ENCODE measurements at regions not wholly inside any gene's neighbourhood (a gene's known extent, or its start where the extent isn't known, plus 50 kb on each side); places are given as distances from the start of the nearest gene placed in this dataset.
"Not testable (repeated sequence)": the region's sequence is repeated elsewhere in the genome, so short reads cannot be mapped to it uniquely, and the experiment has no call there.

DNA sequence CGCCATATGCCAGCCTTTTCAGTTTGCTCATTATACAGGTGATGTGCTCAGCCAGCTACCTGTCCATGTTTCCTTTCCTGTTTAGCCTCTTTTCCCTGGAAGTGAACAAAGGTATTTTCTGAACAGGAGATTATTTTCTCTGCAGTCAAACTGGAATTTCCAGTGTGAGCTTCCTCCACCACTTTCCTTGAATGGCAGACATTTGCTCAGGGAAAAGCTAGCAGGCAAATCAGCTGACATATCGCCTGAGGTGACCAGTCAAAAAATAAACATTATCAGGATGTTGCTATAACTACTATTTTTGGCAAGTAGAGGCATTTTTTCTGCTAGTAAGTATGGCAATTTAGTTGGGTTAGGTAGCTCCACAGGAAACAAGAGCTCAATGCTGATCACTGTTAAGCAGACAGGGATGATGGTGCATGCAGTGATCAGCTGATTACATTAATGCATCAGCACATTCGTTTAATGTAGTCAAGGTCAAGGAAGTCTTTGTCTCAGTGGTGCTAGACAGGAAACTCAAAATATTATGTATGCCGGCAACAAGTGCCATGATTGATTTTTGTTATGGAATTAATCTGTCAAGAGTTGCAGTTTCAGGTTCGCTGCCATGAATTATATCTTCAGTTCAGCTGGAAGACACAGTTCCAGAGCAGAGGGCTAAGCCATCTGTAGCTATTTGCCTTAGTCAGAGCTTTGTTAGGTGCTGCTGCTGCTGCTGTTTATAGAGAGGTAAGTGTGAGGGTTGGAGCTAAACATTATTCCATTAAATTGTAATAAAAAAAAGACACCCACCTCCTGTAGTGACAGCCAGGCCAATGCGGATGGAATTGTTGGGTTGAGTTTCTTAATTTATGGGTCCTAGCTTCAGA is 179.7 kb upstream of the ST6GALNAC5 start:
- peak; percentile 92 for DNase-seq

DNA sequence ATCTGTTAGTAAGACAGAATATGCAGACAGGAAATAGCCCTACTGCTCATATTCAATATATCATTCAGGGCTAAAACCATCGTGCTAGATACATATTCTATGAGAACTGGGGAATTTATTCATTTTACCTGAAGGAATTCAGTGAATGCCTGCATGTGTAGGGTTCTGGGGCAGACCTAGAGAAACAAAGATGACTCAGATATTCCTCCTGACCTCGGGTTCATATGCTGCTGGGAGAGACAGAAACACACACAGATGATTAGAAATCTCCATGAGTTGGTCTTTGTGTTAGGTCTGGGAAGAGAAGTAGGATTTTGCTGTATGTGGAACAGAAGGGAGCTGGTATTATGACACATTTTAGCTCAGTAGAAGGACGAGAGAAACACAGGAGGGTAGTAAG is 176.5 kb upstream of the ST6GALNAC5 start:
- DNase-seq = no peak

GRCh38 chr1:76695535-76695934 is 171.7 kb upstream of the ST6GALNAC5 start:
- no peak for DNase-seq

DNA sequence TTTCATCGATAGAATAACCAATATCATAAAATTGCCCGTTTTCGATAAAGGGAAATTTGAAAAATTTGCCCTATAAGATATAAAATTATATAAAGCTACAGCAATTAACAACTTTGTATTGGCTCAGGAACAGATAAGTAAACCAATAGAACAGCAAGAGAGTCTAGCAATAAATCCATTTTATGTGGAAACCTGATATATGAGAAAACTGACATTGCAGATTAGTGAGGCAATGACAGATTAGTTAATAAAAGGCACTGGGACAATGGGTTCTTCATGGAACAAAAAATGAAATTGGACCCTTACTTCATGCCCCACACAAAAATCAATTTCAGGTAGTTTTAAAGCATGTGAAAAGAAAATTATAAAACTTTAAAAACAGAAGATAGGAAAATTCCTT is 169.9 kb upstream of the ST6GALNAC5 start:
- no peak for DNase-seq

DNA sequence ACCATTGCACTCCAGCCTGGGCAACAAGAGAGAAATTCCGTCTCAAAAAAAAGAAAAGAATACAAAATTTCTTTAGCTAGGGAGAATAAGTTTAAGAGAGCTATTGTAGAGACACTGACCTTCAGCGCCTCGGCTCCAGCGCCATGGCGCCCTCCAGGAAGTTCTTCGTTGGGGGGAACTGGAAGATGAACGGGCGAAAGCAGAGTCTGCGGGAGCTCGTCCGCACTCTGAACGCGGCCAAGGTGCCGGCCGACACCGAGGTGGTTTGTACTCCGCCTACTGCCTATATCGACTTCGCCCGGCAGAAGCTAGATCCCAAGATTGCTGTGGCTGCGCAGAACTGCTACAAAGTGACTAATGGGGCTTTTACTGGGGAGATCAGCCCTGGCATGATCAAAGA is 167.6 kb upstream of the ST6GALNAC5 start:
- not testable (repeated sequence) for DNase-seq

- not testable (repeated sequence) for DNase-seq
These were observed 167.1 kb upstream of the ST6GALNAC5 start for GRCh38 chr1:76700200-76700599.

DNA sequence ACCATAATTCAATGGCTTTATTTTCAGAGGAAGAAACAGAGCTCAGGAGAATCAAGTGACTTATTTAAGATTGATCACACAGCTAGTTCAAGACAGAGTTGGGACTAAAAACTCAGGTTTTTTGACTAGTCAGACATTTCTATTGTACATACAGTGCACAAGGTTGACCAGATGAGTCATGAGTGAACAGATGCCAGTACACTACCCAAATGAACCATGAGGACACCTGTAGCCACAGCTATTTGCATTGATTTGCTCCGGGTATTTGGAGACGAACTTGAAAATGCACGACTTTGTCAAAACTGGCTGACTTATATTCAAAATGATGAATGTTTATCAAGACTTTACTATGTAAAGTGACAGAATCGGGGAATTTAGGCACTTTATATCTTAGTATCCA is 161.7 kb upstream of the ST6GALNAC5 start:
- peak; percentile 46 for DNase-seq

- DNase-seq = no peak
These were observed 153.7 kb upstream of the ST6GALNAC5 start for GRCh38 chr1:76713535-76713934.

DNA sequence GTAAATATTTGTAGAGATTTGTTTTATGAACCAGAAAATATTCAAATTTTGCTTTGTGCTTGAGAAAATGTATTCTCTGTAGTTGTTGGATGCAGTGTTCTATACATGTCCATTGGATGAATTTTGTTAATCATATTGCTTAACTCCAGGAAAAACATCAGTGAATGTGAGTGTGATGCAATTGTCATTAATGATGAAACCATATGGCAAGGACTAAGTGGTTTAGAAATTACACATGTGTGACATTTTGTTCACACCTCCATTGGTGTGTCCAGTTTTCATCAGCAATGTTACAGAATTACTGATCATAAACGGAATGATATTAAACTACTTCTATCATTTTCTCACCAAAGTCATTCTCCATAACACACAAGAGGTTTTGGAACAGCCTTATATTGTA is 151.8 kb upstream of the ST6GALNAC5 start:
- no peak for DNase-seq

DNA sequence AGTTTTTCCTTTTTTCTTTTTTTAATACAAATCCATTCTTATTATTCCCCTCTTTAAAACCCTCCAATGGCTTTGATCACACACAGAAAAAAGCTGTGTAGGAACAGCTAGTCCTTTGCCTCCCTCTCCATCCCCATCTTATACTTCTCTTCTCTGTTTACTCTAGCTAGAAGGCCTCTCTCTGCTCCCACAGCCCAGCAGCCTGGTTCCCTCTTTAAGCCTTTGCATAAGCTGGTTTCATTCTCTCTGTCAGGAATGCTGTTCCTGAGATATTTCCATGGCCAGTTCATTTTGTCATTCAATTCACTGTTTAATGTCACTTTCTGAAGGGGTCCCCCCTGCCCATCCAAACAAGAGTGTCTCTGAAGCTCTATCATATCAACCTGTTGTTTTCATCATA is 143.3 kb upstream of the ST6GALNAC5 start:
- DNase-seq = no peak

DNA sequence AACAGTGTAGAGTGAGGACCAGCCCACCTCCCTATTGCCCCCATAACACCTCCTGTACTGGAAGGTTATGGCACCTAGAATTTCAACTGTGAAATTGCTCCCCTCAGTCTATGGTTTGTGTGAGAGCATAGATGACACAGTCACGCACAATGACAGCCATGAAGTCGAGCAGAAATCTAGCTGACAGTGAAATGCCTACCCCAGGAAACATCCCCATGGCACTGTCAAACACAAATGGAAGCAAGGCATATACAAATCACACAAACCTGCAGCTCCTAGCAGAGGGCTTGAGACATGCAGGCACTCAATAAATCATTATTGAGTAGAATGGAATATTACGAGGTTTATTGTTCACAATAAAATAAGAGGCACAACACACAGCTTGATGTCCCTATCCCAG is 142.5 kb upstream of the ST6GALNAC5 start:
- no peak for DNase-seq

- no peak for DNase-seq
These were observed 141.2 kb upstream of the ST6GALNAC5 start for GRCh38 chr1:76725864-76726619.

DNA sequence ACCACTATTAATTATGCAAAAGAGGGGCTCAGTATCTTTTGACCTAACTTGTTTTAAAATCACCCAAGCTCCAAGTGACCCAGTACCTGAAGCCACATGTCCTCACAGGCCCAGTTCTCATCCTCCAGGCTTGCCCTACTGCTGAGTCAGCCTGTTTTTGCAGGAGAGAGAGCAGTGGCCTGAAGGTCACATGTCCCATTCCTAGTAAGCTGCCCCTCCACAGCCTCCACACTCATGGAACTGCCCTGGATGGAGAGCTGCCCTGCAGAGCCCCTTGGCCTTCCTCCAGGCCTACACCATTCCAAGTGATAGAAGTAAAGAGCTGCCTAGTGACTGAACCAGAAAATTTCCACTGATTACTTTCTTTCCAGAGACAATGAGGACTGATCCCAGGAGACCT is 139.8 kb upstream of the ST6GALNAC5 start:
- DNase-seq = no peak

DNA sequence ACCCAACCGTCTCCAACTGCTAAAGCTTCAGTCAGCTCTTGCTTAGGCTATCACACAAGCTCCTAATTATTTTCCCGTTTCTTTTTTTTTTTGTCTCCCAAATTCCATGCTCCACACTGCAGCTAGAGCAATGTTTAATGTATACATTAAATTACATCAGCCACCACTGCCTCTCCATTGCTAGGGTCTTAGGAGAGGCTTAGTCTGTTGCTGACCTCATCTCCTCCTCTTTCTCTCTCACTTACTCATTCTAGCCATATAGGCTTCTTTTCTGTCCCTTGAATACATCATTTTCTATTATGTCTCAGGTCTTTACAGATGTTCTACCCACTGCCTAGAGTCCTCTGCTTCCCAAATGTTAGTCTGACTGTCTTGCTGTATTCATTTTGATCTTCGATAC is 138.1 kb upstream of the ST6GALNAC5 start:
- DNase-seq = no peak

GRCh38 chr1:76730027-76730426 is 137.3 kb upstream of the ST6GALNAC5 start:
- no peak for DNase-seq

GRCh38 chr1:76738355-76738754 is 128.9 kb upstream of the ST6GALNAC5 start:
- not testable (repeated sequence) for DNase-seq

DNA sequence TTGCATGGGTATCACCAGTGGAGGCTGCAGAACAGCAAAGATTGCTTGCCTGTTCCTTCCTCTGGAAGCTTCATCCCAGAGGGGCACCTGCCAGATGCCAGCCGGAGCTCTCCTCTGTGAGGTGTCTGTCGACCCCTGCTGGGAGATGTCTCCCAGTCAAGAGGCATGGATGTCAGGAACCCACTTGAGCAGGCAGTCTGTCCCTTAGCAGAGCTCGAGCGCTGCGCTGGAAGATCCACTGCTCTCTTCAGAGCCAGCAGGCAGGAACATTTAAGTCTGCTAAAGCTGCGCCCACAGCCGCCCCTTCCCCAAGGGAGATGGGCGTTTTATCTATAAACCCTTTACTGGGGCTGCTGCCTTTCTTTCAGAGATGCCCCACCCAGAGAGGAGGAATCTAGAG is 126.3 kb upstream of the ST6GALNAC5 start:
- peak; percentile 31 for DNase-seq

DNA sequence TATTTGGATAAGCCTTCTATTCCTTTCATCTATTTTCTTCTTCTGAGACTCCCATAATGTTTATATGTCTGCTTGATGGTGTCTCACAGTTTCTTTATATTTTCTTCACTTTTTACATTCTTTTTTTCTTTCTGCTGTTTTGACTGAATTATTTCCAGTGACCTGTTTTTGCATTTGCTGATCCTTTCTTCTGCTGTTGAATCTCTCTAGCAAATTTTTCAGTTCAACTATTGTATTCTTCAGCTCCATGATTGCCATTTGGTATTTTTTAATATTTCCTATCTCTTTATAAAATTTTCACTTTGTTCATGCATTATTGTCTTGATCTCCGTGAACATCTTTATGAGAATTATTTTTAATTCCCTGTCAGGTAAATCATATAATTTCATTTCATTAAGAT is 122.3 kb upstream of the ST6GALNAC5 start:
- no peak for DNase-seq

GRCh38 chr1:76746206-76746605 is 121.1 kb upstream of the ST6GALNAC5 start:
- DNase-seq = no peak

GRCh38 chr1:76754730-76755129 is 112.5 kb upstream of the ST6GALNAC5 start:
- DNase-seq = no peak

GRCh38 chr1:76759171-76759860 is 108.0 kb upstream of the ST6GALNAC5 start:
- no peak for DNase-seq

DNA sequence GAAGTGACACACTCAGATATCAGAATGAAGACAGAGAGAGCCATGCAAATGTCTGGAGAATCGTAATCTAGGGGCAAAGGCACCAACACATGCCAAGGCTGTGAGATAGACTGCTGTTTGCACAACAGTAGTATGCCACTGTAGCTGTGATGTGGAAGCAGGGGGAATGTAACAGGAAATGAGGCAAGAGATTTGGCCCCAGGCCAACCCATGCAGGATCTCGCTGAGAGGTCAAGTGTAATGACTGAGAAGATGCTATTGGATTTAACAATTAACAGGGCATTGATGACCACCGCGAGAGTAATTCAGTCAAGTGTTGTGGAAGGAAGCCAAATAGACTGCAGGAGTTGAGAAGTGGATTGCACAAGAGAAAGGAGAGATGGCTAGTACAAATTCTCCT is 107.3 kb upstream of the ST6GALNAC5 start:
- peak; percentile 89 for DNase-seq

GRCh38 chr1:76763738-76764137 is 103.5 kb upstream of the ST6GALNAC5 start:
- no peak for DNase-seq
